ENCODE measurements at regions not wholly inside any gene's neighbourhood (a gene's known extent, or its start where the extent isn't known, plus 50 kb on each side); places are given as distances from the start of the nearest gene placed in this dataset.

DNA sequence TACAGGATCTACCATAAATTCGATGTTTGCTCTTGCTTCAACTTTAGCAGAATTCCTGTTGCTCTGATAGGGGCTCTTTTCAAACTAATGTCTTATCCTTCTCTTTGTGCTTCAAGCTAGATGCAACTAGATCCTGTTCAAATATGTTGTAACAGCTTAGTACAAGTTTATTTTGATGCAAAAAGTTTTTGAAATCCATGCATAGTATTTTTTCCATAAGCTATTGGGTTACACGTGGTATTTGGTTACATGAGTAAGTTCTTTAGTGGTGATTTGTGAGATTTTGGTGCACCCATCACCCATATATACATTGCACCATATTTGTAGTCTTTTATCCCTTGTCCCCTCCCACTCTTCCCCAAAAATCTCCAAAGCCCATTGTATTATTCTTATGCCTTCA lies 907.7 kb downstream of the LTN1 start:
- BruUV-seq (replicated peaks), result no TSS peak
- H3K4me1 ChIP-seq (ENCODE audit: insufficient read depth, low read length, poor library complexity, severe bottlenecking), result no peaks in the 10 kb centered on the region
- POLR2A ChIA-PET (ENCODE audit: low non-redundant PET), result no interaction called here
- intact Hi-C loops (cut with micrococcal nuclease; ENCODE audit: unreplicated experiment), result no loop called here
- no peak for DNase-seq (ENCODE audit: low spot score)
- no peaks in the 10 kb centered on the region for H3K9me3 ChIP-seq (ENCODE audit: low read depth, low read length, poor library complexity, severe bottlenecking)
- TF ChIP-seq EZH2 (IDR thresholded peaks at IDR 0.05; ENCODE audit: borderline replicate concordance, low read depth, low read length, poor library complexity, severe bottlenecking), result no peak
- TF ChIP-seq, protein P1, sequence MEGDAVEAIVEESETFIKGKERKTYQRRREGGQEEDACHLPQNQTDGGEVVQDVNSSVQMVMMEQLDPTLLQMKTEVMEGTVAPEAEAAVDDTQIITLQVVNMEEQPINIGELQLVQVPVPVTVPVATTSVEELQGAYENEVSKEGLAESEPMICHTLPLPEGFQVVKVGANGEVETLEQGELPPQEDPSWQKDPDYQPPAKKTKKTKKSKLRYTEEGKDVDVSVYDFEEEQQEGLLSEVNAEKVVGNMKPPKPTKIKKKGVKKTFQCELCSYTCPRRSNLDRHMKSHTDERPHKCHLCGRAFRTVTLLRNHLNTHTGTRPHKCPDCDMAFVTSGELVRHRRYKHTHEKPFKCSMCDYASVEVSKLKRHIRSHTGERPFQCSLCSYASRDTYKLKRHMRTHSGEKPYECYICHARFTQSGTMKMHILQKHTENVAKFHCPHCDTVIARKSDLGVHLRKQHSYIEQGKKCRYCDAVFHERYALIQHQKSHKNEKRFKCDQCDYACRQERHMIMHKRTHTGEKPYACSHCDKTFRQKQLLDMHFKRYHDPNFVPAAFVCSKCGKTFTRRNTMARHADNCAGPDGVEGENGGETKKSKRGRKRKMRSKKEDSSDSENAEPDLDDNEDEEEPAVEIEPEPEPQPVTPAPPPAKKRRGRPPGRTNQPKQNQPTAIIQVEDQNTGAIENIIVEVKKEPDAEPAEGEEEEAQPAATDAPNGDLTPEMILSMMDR (conservative IDR thresholded peaks at IDR 0.05; ENCODE audit: low read depth, low read length), result no peak
- CTCF ChIA-PET, result no interaction called here
- no peaks in the 10 kb centered on the region for H3K36me3 ChIP-seq (ENCODE audit: insufficient read depth, low read length, poor library complexity, severe bottlenecking)
- H3K27me3 ChIP-seq (replicated peaks; ENCODE audit: insufficient read depth, low read depth, low read length, poor library complexity), result no peaks in the 10 kb centered on the region
- H3K27ac ChIP-seq (ENCODE audit: low read depth, low read length, poor library complexity, severe bottlenecking), result no peak overlapping the region
- H3K4me3 ChIP-seq (ENCODE audit: low read depth, low read length, poor library complexity, severe bottlenecking), result no peak overlapping the region

DNA sequence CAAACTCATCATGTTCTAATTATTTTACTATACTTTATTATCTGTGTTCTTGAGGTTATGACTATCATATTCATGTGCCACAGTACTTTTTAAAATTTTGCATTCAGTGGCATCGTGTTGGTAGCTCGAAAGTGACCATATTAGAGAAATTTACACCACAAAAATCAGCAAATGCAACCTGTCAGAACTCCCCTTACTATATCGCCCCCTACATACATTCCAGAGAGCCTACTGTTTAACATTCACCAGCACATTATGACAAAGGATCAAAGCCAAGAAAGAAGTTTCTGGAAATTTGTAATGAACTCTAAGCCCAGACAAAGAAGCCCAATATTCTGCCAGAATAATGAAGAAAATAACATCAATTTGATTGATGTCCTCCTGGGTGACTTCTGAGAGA lies 909.3 kb downstream of the LTN1 start:
- no peak for TF ChIP-seq EZH2 (IDR thresholded peaks at IDR 0.05; ENCODE audit: borderline replicate concordance, low read depth, low read length, poor library complexity, severe bottlenecking)
- TF ChIP-seq, protein P1 (conservative IDR thresholded peaks at IDR 0.05; ENCODE audit: low read depth, low read length), result no peak
- intact Hi-C loops (cut with micrococcal nuclease; ENCODE audit: unreplicated experiment), result no loop called here
- BruUV-seq (replicated peaks), result no TSS peak
- no peak overlapping the region for H3K4me3 ChIP-seq (ENCODE audit: low read depth, low read length, poor library complexity, severe bottlenecking)
- CTCF ChIA-PET, result no interaction called here
- H3K27me3 ChIP-seq (replicated peaks; ENCODE audit: insufficient read depth, low read depth, low read length, poor library complexity), result no peaks in the 10 kb centered on the region
- H3K36me3 ChIP-seq (ENCODE audit: insufficient read depth, low read length, poor library complexity, severe bottlenecking), result no peaks in the 10 kb centered on the region
- no peaks in the 10 kb centered on the region for H3K4me1 ChIP-seq (ENCODE audit: insufficient read depth, low read length, poor library complexity, severe bottlenecking)
- POLR2A ChIA-PET (ENCODE audit: low non-redundant PET), result no interaction called here
- DNase-seq (ENCODE audit: low spot score), result no peak
- no peak overlapping the region for H3K27ac ChIP-seq (ENCODE audit: low read depth, low read length, poor library complexity, severe bottlenecking)
- H3K9me3 ChIP-seq (ENCODE audit: low read depth, low read length, poor library complexity, severe bottlenecking), result no peaks in the 10 kb centered on the region

DNA sequence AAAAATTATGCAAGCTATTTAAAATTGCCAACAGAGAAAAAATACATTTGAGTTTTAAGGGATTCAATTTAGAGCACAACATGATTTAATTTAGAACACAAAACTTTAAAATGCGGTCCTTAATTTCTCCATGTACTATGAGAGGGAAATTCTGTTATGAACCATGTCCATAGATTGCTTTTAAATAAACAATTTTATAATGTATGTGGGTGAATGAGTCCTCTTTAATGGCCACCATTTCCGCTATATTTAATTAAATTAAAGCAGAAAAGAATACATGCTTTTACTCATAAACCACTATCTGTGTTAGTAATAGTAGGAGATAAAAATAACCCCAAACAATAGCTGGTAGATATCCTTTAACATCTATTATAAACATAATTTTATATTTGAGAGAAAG lies 914.6 kb downstream of the LTN1 start:
- TF ChIP-seq EZH2 (IDR thresholded peaks at IDR 0.05; ENCODE audit: borderline replicate concordance, low read depth, low read length, poor library complexity, severe bottlenecking), result no peak
- TF ChIP-seq, protein P1 (conservative IDR thresholded peaks at IDR 0.05; ENCODE audit: low read depth, low read length), result no peak
- no peak for DNase-seq (ENCODE audit: low spot score)
- Histone ChIP-seq H3K27ac (ENCODE audit: low read depth, low read length, poor library complexity, severe bottlenecking) (no peak overlapping the region), H3K36me3 (ENCODE audit: insufficient read depth, low read length, poor library complexity, severe bottlenecking) (no peaks in the 10 kb centered on the region), H3K27me3 (replicated peaks; ENCODE audit: insufficient read depth, low read depth, low read length, poor library complexity) (no peaks in the 10 kb centered on the region), H3K9me3 (ENCODE audit: low read depth, low read length, poor library complexity, severe bottlenecking) (no peaks in the 10 kb centered on the region), H3K4me1 (ENCODE audit: insufficient read depth, low read length, poor library complexity, severe bottlenecking) (no peaks in the 10 kb centered on the region), H3K4me3 (ENCODE audit: low read depth, low read length, poor library complexity, severe bottlenecking) (no peak overlapping the region)
- BruUV-seq (replicated peaks), result no TSS peak
- CTCF ChIA-PET, result no interaction called here
- intact Hi-C loops (cut with micrococcal nuclease; ENCODE audit: unreplicated experiment), result no loop called here
- POLR2A ChIA-PET (ENCODE audit: low non-redundant PET), result no interaction called here

All from A673 (cell line).